NOMO-1 (cell line): ENCODE measurements at regions not wholly inside any gene's neighbourhood (a gene's known extent, or its start where the extent isn't known, plus 50 kb on each side); places are given as distances from the start of the nearest gene placed in this dataset.

Source experiments
- DNase-seq, 2 experiments: peaks; one replicate each; lab custom pipeline; 2025; ENCODE audit not compliant: unreplicated experiment in 2 of 2; lab: John Stamatoyannopoulos, UW

GRCh38 chr21:35940074-35940927, 120.0 kb downstream of the SETD4 start:
- DNase-seq, result peak; percentile 46 to 88

GRCh38 chr21:35938446-35938845, 121.9 kb downstream of the SETD4 start:
- no peak for DNase-seq

GRCh38 chr21:35933466-35933865, 126.9 kb downstream of the SETD4 start:
- peak; percentile 14 to 73 for DNase-seq

- peak; percentile 93 to 100 for DNase-seq
These were observed 128.0 kb downstream of the SETD4 start for GRCh38 chr21:35932232-35932911.

- no peak for DNase-seq
These were observed 130.4 kb downstream of the SETD4 start for GRCh38 chr21:35929901-35930300.

- DNase-seq, result no peak
These were observed 133.1 kb downstream of the SETD4 start for GRCh38 chr21:35927262-35927661.

- no peak for DNase-seq
These were observed 134.2 kb downstream of the SETD4 start for GRCh38 chr21:35926003-35926740.

GRCh38 chr21:35925497-35925896, 134.8 kb downstream of the SETD4 start:
- no peak for DNase-seq

- peak; percentile 26 to 71 for DNase-seq
These were observed 135.5 kb downstream of the SETD4 start for GRCh38 chr21:35924714-35925301.

- no peak for DNase-seq
These were observed 136.4 kb downstream of the SETD4 start for GRCh38 chr21:35923971-35924370.

- DNase-seq, result no peak
These were observed 137.7 kb downstream of the SETD4 start for GRCh38 chr21:35922618-35923017.

GRCh38 chr21:35921471-35921870, 138.9 kb downstream of the SETD4 start:
- DNase-seq, result no peak

GRCh38 chr21:35920436-35920835, 139.9 kb downstream of the SETD4 start:
- no peak for DNase-seq

- DNase-seq, result no peak
These were observed 145.3 kb downstream of the SETD4 start for GRCh38 chr21:35915030-35915429.

- DNase-seq, result no peak
These were observed 148.7 kb downstream of the SETD4 start for GRCh38 chr21:35911412-35912191.

GRCh38 chr21:35909456-35910223, 150.7 kb downstream of the SETD4 start:
- no peak for DNase-seq

GRCh38 chr21:35908311-35909078, 151.8 kb downstream of the SETD4 start:
- no peak for DNase-seq

GRCh38 chr21:35906586-35906985, 153.7 kb downstream of the SETD4 start:
- no peak for DNase-seq

GRCh38 chr21:35905963-35906345, 154.4 kb downstream of the SETD4 start:
- DNase-seq, result no peak
